HepG2 (cell line): ENCODE measurements at regions not wholly inside any gene's neighbourhood (a gene's known extent, or its start where the extent isn't known, plus 50 kb on each side); places are given as distances from the start of the nearest gene placed in this dataset.
A peak's percentile ranks its signal among the peaks of the same experiment; 100 is the strongest.

ENCODE experiments used
- ATAC-seq: fragments of 200-7000 bp; cut with Tn5 transposase; 3 replicates; pipeline ENCODE4 v1.9.1; 2020; ENCODE audit warnings: mild to moderate bottlenecking, moderate library complexity
- BruUV-seq: library from RNA; stranded (reverse); fragments of 400-500 nt; replicated peaks from 2 replicates; lab custom pipeline; 2021; lab: Mats Ljungman, UMichigan
- CTCF ChIA-PET: fragments of 300-600 bp; formaldehyde crosslinking; extraction: SDS; loops from one replicate; lab custom pipeline; 2021; ENCODE audit warnings: low total read pairs, inconsistent platforms, low intra/inter-chr PET ratio; lab: Yijun Ruan, JAX
- POLR2A ChIA-PET: fragments of 350-600 bp; sonication (Branson Sonifier 250); formaldehyde crosslinking; loops from one replicate; lab custom pipeline; 2020; ENCODE audit warnings: antibody characterized with exemption, inconsistent platforms; lab: Yijun Ruan, JAX
- DNase-seq: peaks from one replicate; pipeline ENCODE4 v3.0.0-alpha.2; 2015; ENCODE audit warnings: low spot score
- FAIRE-seq: peaks from 3 replicates; lab custom pipeline; 2011; peaks lifted over from hg19 to GRCh38; lab: Jason Lieb, UNC
- H2AFZ ChIP-seq: one replicate; pipeline ENCODE4 v1.6.1; 2011; ENCODE audit warnings: low read length, inconsistent platforms
- H3K27ac ChIP-seq: fragments of 300-600 bp; 3 replicates; pipeline ENCODE4 v1.8.0; 2011; ENCODE audit warnings: mixed run types, mild to moderate bottlenecking, mixed read lengths, low read length, inconsistent platforms; ENCODE audit not compliant: insufficient read depth; ENCODE audit errors: extremely low read length
- H3K27me3 ChIP-seq, 2 experiments: fragments of 200-600 bp in 1 of 2; 2 replicates in 1 of 2; 3 replicates in 1 of 2; pipeline versions ENCODE4 v1.6.0 to v1.8.0; 2011; ENCODE audit warnings: low read length in 2 of 2, mild to moderate bottlenecking in 2 of 2, moderate library complexity in 2 of 2, inconsistent platforms in 1 of 2; ENCODE audit not compliant: insufficient read depth in 2 of 2, control insufficient read depth in 1 of 2
- H3K36me3 ChIP-seq, 2 experiments: fragments of 200-600 bp in 1 of 2; replicated peaks in 1 of 2; 2 replicates in 1 of 2; 3 replicates in 1 of 2; pipeline versions ENCODE4 v1.5.1 to v1.8.0; 2011; ENCODE audit warnings: low read length in 2 of 2, inconsistent platforms in 1 of 2; ENCODE audit not compliant: insufficient read depth in 2 of 2, control insufficient read depth in 1 of 2
- H3K4me1 ChIP-seq: 2 replicates; pipeline ENCODE4 v1.5.1; 2012; ENCODE audit warnings: low read length, inconsistent platforms; ENCODE audit not compliant: insufficient read depth
- H3K4me2 ChIP-seq: 2 replicates; pipeline ENCODE4 v1.6.0; 2011; ENCODE audit warnings: low read depth, low read length, inconsistent platforms
- H3K4me3 ChIP-seq, 3 experiments: fragments of 200-600 bp in 1 of 3; sonication (generic), shearing (Covaris generic) in 1 of 3; replicated peaks in 1 of 3; 2 replicates each; pipeline ENCODE4 v1.5.1; 2011 to 2016; ENCODE audit warnings: low read length in 3 of 3, inconsistent platforms in 2 of 3, low read depth in 2 of 3, mild to moderate bottlenecking in 2 of 3, control low read depth in 1 of 3, mixed read lengths in 1 of 3; ENCODE audit not compliant: insufficient read depth in 1 of 3
- H3K79me2 ChIP-seq: one replicate; pipeline ENCODE4 v1.6.1; 2011; ENCODE audit warnings: low read length, inconsistent platforms; ENCODE audit not compliant: insufficient read depth
- H3K9ac ChIP-seq: 2 replicates; pipeline ENCODE4 v1.6.0; 2011; ENCODE audit warnings: mild to moderate bottlenecking, low read depth, low read length, inconsistent platforms; ENCODE audit not compliant: insufficient read depth
- H3K9me3 ChIP-seq: 2 replicates; pipeline ENCODE4 v1.5.1; 2012; ENCODE audit warnings: mild to moderate bottlenecking, low read length
- H4K20me1 ChIP-seq: 2 replicates; pipeline ENCODE4 v1.6.0; 2011; ENCODE audit warnings: inconsistent platforms, mild to moderate bottlenecking, low read length, moderate library complexity; ENCODE audit not compliant: insufficient read depth
- ATF7 ChIP-seq, 2 experiments: fragments of 450-650 bp in 1 of 2; sonication (generic) in 1 of 2; formaldehyde crosslinking in 1 of 2; IDR thresholded peaks; 2 replicates each; pipeline versions ENCODE4 v1.4.0 to v1.6.1; 2016 to 2020; ENCODE audit warnings: antibody characterized with exemption in 1 of 2, mild to moderate bottlenecking in 1 of 2, missing genetic modification reagents in 1 of 2
- SP1 ChIP-seq, 2 experiments: fragments of 450-650 bp in 1 of 2; sonication (generic) in 1 of 2; formaldehyde crosslinking in 1 of 2; IDR thresholded peaks; 2 replicates each; pipeline versions ENCODE4 v1.4.0 to v1.6.1; 2016 to 2020; ENCODE audit warnings: missing genetic modification reagents in 1 of 2
- TFDP1 ChIP-seq: IDR thresholded peaks from 2 replicates; pipeline ENCODE4 v1.6.1; 2016; ENCODE audit warnings: missing compliant biosample characterization, missing genetic modification reagents, borderline replicate concordance
- ZBTB40 ChIP-seq, 2 experiments: fragments of 450-650 bp in 1 of 2; sonication (generic) in 1 of 2; formaldehyde crosslinking in 1 of 2; IDR thresholded peaks; 2 replicates each; pipeline versions ENCODE4 v1.6.1 to v1.8.0; 2016 to 2022; ENCODE audit warnings: antibody characterized with exemption in 1 of 2, mild to moderate bottlenecking in 1 of 2, missing genetic modification reagents in 1 of 2
- ZNF180 ChIP-seq: sonication (generic); formaldehyde crosslinking; IDR thresholded peaks from 2 replicates; pipeline ENCODE4 v1.4.0; 2020; ENCODE audit warnings: low read depth, missing genetic modification reagents, borderline replicate concordance
- ZNF552 ChIP-seq: sonication (generic); formaldehyde crosslinking; IDR thresholded peaks from 2 replicates; pipeline ENCODE4 v1.9.0; 2022; ENCODE audit warnings: missing genetic modification reagents, mild to moderate bottlenecking, borderline replicate concordance
- ZNF577 ChIP-seq: sonication (generic); formaldehyde crosslinking; IDR thresholded peaks from 2 replicates; pipeline ENCODE4 v1.4.0; 2020; ENCODE audit warnings: mild to moderate bottlenecking, low read depth, missing genetic modification reagents, borderline replicate concordance
- WGBS: methylation state at CpG from one replicate; pipeline ENCODE4 v1.1.6; 2017; ENCODE audit warnings: low lambda C conversion rate; 5-methylcytosine and 5-hydroxymethylcytosine counted together
- in situ Hi-C: cut with HindIII; loops from 2 replicates; pipeline ENCODE4 v1.10.0; 2017; ENCODE audit warnings: low pct_unique_long_range_greater_than_20kb; ENCODE audit not compliant: extremely low pct_ligation_motif_present
- intact Hi-C: fragments of 100-400 bp; cut with micrococcal nuclease; formaldehyde crosslinking; loops from one replicate; pipeline ENCODE4 v1.10.0; 2022; ENCODE audit not compliant: unreplicated experiment

- no peak overlapping the region for H2AFZ ChIP-seq
- TF ChIP-seq ATF7 (IDR thresholded peaks at IDR 0.05) = peak; percentile 62
- TF ChIP-seq ATF7 (CRISPR knock-in tag; IDR thresholded peaks at IDR 0.05) = no peak
- TF ChIP-seq TFDP1 (CRISPR knock-in tag) = no peak
- TF ChIP-seq ZNF552 = no peak
- no peak for ATAC-seq
- H3K4me3 ChIP-seq = no peak overlapping the region
- H3K4me2 ChIP-seq = no peak overlapping the region
- CTCF ChIA-PET = no interaction called here
- no peaks in the 10 kb centered on the region for H3K36me3 ChIP-seq
- H3K79me2 ChIP-seq = no peaks in the 10 kb centered on the region
- WGBS = 5% methylated on average over 2 of the region's 2 CpGs
- in situ Hi-C loops = no loop called here
- intact Hi-C loops = no loop called here
- H3K9ac ChIP-seq = no peak overlapping the region
- no peaks in the 10 kb centered on the region for H4K20me1 ChIP-seq
- H3K27me3 ChIP-seq = peaks cover 0 to 6% of the 10 kb centered on the region in 2 experiments; a peak in 1 of 5 replicates
- no peak for FAIRE-seq
- H3K4me1 ChIP-seq = no peaks in the 10 kb centered on the region
- no TSS peak for BruUV-seq
- H3K27ac ChIP-seq = no peak overlapping the region
- no peak for DNase-seq
- POLR2A ChIA-PET = no interaction called here
- no peaks in the 10 kb centered on the region for H3K9me3 ChIP-seq
Observed at GRCh38 chr17:71914812-71915211, 206.0 kb upstream of the SOX9 start.

- Histone ChIP-seq H3K4me1 (no peaks in the 10 kb centered on the region), H3K27me3 (peaks cover 0 to 6% of the 10 kb centered on the region in 2 experiments; a peak in 2 of 5 replicates), H3K9ac (no peak overlapping the region), H3K27ac (no peak overlapping the region), H3K4me3 (no peak overlapping the region), H4K20me1 (no peaks in the 10 kb centered on the region), H2AFZ (no peak overlapping the region), H3K36me3 (no peaks in the 10 kb centered on the region), H3K9me3 (no peaks in the 10 kb centered on the region), H3K79me2 (no peaks in the 10 kb centered on the region), H3K4me2 (no peak overlapping the region)
- ATAC-seq (no peak), FAIRE-seq (no peak), DNase-seq (no peak)
- in situ Hi-C loops = no loop called here
- POLR2A ChIA-PET = no interaction called here
- CTCF ChIA-PET = no interaction called here
- WGBS = 0% methylated on average over 2 of the region's 2 CpGs
- intact Hi-C loops = no loop called here
- BruUV-seq = no TSS peak
- TF ChIP-seq ZBTB40 (IDR thresholded peaks at IDR 0.05) = no peak
- no peak for TF ChIP-seq ZBTB40 (CRISPR knock-in tag; IDR thresholded peaks at IDR 0.05)
- TF ChIP-seq SP1 (IDR thresholded peaks at IDR 0.05) = no peak
- TF ChIP-seq SP1 (CRISPR knock-in tag; IDR thresholded peaks at IDR 0.05) = no peak
- no peak for TF ChIP-seq ZNF577 (CRISPR knock-in tag)
- TF ChIP-seq ZNF180 (CRISPR knock-in tag) = no peak
Observed at GRCh38 chr17:71917715-71918114, 203.1 kb upstream of the SOX9 start.
